ENCODE measurements at regions not wholly inside any gene's neighbourhood (a gene's known extent, or its start where the extent isn't known, plus 50 kb on each side); places are given as distances from the start of the nearest gene placed in this dataset.

DNA sequence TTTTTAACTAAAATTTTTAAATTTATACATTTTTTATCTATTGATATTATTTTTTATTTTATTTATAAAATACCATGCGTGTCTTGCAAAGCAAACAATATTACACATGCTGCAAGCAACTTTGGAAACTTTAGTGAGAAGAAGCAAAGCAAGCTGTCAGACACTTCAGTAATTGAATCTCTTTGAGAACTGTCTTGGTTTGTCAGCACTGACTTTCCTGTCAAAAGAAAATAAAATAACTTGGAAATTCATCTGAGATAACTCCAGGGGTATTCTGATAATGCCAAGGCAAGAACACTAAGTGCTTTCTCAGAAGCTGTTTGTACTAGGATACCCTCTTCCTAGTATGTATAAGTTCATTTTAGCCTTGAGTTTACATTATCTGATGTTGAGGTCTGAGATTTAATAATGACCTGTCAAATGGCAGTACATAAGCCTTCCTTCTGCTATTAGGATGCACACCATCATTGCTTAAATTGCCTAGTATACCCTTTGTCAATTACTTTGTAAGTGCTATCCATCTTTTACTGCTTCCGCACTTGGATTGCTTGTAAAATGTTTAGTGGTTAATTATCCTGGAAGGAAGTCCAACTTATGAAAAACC lies 624.2 kb upstream of the AGA start:
- H3K9me3 Mint-ChIP-seq (ENCODE audit: unreplicated experiment), result no peaks in the 10 kb centered on the region
- Histone ChIP-seq H3K4me3 (ENCODE audit: low read depth, low read length) (no peak overlapping the region), H3K27me3 (replicated peaks; ENCODE audit: control insufficient read depth, insufficient read depth, low read length) (no peaks in the 10 kb centered on the region), H3K4me1 (peaks cover 17% of the 10 kb centered on the region), H3K36me3 (ENCODE audit: control insufficient read depth, insufficient read depth, low read length) (no peaks in the 10 kb centered on the region), H3K9me3 (no peaks in the 10 kb centered on the region)
- no peaks in the 10 kb centered on the region for H3K36me3 Mint-ChIP-seq (ENCODE audit: insufficient read depth, unreplicated experiment)
- POLR2A ChIA-PET, result no interaction called here
- DNase-seq, result no peak
- H3K27me3 Mint-ChIP-seq (ENCODE audit: insufficient read depth, unreplicated experiment), result no peaks in the 10 kb centered on the region
- TF ChIP-seq, protein P1, sequence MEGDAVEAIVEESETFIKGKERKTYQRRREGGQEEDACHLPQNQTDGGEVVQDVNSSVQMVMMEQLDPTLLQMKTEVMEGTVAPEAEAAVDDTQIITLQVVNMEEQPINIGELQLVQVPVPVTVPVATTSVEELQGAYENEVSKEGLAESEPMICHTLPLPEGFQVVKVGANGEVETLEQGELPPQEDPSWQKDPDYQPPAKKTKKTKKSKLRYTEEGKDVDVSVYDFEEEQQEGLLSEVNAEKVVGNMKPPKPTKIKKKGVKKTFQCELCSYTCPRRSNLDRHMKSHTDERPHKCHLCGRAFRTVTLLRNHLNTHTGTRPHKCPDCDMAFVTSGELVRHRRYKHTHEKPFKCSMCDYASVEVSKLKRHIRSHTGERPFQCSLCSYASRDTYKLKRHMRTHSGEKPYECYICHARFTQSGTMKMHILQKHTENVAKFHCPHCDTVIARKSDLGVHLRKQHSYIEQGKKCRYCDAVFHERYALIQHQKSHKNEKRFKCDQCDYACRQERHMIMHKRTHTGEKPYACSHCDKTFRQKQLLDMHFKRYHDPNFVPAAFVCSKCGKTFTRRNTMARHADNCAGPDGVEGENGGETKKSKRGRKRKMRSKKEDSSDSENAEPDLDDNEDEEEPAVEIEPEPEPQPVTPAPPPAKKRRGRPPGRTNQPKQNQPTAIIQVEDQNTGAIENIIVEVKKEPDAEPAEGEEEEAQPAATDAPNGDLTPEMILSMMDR (IDR thresholded peaks at IDR 0.05; ENCODE audit: insufficient read depth in 1 of 2, low read depth in 1 of 2, low read length in 1 of 2, severe bottlenecking in 1 of 2, unreplicated experiment in 1 of 2), result no peak
- peaks cover 18% of the 10 kb centered on the region for H3K4me1 Mint-ChIP-seq (ENCODE audit: low read depth, unreplicated experiment)
- intact Hi-C loops (cut with micrococcal nuclease; ENCODE audit: unreplicated experiment), result no loop called here
- BruUV-seq (replicated peaks), result no TSS peak
- CTCF ChIA-PET, result no interaction called here
- H3K27ac Mint-ChIP-seq (ENCODE audit: unreplicated experiment), result no peak overlapping the region
- H3K4me3 Mint-ChIP-seq (ENCODE audit: unreplicated experiment), result no peak overlapping the region

DNA sequence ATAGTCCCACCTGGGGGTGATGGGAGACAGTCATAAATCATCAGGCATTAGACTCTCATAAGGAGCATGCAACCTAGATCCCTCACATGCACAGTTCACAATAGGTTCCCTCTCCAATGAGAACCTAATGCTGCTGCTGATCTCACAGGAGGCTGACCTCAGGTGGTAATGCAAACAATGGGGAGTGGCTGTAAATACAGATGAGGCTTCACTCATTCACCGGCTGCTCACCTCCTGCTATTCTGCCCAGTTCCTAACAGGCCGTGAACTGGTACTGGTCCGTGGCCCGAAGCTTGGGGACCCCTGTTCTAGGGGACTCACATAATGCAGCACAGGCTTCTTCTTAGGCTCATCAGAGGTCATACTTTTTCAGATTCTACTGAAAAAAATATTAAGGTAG lies 625.9 kb upstream of the AGA start:
- TF ChIP-seq, protein P1 (IDR thresholded peaks at IDR 0.05; ENCODE audit: insufficient read depth in 1 of 2, low read depth in 1 of 2, low read length in 1 of 2, severe bottlenecking in 1 of 2, unreplicated experiment in 1 of 2), result no peak
- BruUV-seq (replicated peaks), result no TSS peak
- Histone ChIP-seq H3K4me1 (peaks cover 16% of the 10 kb centered on the region), H3K9me3 (no peaks in the 10 kb centered on the region), H3K4me3 (ENCODE audit: low read depth, low read length) (no peak overlapping the region), H3K27me3 (replicated peaks; ENCODE audit: control insufficient read depth, insufficient read depth, low read length) (no peaks in the 10 kb centered on the region), H3K36me3 (ENCODE audit: control insufficient read depth, insufficient read depth, low read length) (no peaks in the 10 kb centered on the region)
- CTCF ChIA-PET, result no interaction called here
- no peaks in the 10 kb centered on the region for H3K27me3 Mint-ChIP-seq (ENCODE audit: insufficient read depth, unreplicated experiment)
- H3K4me3 Mint-ChIP-seq (ENCODE audit: unreplicated experiment), result no peak overlapping the region
- intact Hi-C loops (cut with micrococcal nuclease; ENCODE audit: unreplicated experiment), result no loop called here
- POLR2A ChIA-PET, result no interaction called here
- no peaks in the 10 kb centered on the region for H3K36me3 Mint-ChIP-seq (ENCODE audit: insufficient read depth, unreplicated experiment)
- H3K27ac Mint-ChIP-seq (ENCODE audit: unreplicated experiment), result no peak overlapping the region
- H3K4me1 Mint-ChIP-seq (ENCODE audit: low read depth, unreplicated experiment), result peaks cover 17% of the 10 kb centered on the region
- DNase-seq, result no peak
- no peaks in the 10 kb centered on the region for H3K9me3 Mint-ChIP-seq (ENCODE audit: unreplicated experiment)

DNA sequence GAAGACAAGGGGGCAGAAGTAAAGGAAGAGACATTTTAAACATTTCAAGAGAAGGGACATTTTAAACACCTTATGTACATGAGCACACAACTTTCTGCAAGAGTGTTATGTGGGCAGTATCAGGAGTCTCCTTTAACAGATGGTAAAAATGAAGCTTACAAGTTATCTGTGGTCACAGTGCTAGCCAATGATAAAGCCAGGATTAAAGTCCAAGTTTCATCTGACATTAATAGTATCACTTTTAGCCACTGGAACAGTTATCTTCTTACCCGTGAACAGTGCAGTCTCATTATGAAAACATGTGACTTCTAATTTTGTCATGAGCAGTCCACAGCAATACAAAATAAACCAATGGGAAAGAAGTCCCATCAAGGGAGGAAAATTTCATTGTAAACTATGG lies 627.9 kb upstream of the AGA start:
- H3K27ac Mint-ChIP-seq (ENCODE audit: unreplicated experiment), result no peak overlapping the region
- CTCF ChIA-PET, result no interaction called here
- H3K4me1 ChIP-seq, result no peaks in the 10 kb centered on the region
- no peaks in the 10 kb centered on the region for H3K27me3 ChIP-seq (replicated peaks; ENCODE audit: control insufficient read depth, insufficient read depth, low read length)
- no peaks in the 10 kb centered on the region for H3K9me3 ChIP-seq
- H3K4me1 Mint-ChIP-seq (ENCODE audit: low read depth, unreplicated experiment), result peaks cover 6% of the 10 kb centered on the region
- H3K4me3 ChIP-seq (ENCODE audit: low read depth, low read length), result no peak overlapping the region
- H3K4me3 Mint-ChIP-seq (ENCODE audit: unreplicated experiment), result no peak overlapping the region
- no peaks in the 10 kb centered on the region for H3K27me3 Mint-ChIP-seq (ENCODE audit: insufficient read depth, unreplicated experiment)
- no TSS peak for BruUV-seq (replicated peaks)
- DNase-seq, result no peak
- POLR2A ChIA-PET, result no interaction called here
- no peaks in the 10 kb centered on the region for H3K9me3 Mint-ChIP-seq (ENCODE audit: unreplicated experiment)
- H3K36me3 Mint-ChIP-seq (ENCODE audit: insufficient read depth, unreplicated experiment), result no peaks in the 10 kb centered on the region
- H3K36me3 ChIP-seq (ENCODE audit: control insufficient read depth, insufficient read depth, low read length), result no peaks in the 10 kb centered on the region
- TF ChIP-seq, protein P1 (IDR thresholded peaks at IDR 0.05; ENCODE audit: insufficient read depth in 1 of 2, low read depth in 1 of 2, low read length in 1 of 2, severe bottlenecking in 1 of 2, unreplicated experiment in 1 of 2), result no peak
- intact Hi-C loops (cut with micrococcal nuclease; ENCODE audit: unreplicated experiment), result no loop called here

Data from Caco-2 (cell line).